ENCODE measurements at regions not wholly inside any gene's neighbourhood (a gene's known extent, or its start where the extent isn't known, plus 50 kb on each side); places are given as distances from the start of the nearest gene placed in this dataset.

DNA sequence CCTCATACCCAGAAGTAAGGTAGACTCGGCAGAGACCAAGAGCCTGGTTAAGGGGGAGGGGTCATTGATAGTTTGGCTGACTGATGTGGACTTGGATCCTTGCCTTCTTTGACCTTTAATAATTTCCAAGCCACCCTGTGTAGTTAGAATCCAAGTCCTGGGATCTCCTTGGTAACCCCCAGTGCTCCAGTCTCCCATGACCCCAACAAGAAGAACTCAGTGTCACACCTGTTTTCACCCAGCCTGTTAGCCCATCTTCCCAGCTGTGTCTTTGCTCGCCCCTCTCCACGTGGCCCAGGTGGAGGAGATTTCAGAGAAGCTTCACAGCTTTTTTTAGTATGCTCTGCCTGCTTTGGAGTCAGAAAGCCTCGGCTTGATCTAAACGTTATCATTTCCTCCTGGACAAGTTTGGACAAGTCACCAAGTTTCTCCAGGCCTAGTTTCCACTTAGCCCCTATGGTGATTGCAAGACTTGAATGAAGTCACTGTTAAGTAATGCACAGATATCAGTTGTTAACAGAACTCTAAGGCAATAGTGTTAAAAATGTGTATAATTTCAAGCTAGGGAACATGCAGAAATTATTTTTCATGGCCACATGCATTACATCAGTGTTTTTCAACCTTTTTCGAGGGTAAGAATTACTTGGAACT is 170.0 kb downstream of the TMEM38B start:
- no peak overlapping the region for H3K4me3 ChIP-seq (ENCODE audit: low read depth, poor library complexity, severe bottlenecking)
- no peak for DNase-seq (ENCODE audit: low spot score in 2 of 2)
- TF ChIP-seq POLR2A (IDR thresholded peaks at IDR 0.05) = no peak
- intact Hi-C loops (cut with DNase I; ENCODE audit: low total_unique reads) = no loop called here
- 45 to 49% methylated on average over 6 of the region's 6 CpGs for WGBS, 2 donors

DNA sequence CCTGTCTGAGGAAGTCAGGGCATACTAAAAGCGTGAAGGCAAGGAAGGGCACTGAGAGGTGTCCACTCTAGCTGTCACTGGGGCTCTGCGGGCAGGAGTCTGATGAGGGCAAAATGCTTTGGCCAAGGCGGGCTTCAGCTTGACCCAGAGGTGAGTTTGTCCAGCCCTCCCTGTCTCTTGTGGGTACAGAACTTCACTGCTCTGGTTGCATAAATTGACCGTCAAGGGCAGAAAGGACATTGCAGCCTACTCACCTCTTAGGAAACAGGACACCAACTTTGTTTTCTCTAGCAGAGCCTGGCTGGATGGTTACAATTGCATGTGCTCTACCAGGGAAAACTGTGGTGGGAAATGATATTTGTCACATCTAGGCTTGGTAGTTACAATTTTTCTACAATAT is 170.9 kb downstream of the TMEM38B start:
- DNase-seq (ENCODE audit: low spot score in 2 of 2) = no peak
- intact Hi-C loops (cut with DNase I; ENCODE audit: low total_unique reads) = no loop called here
- no peak for TF ChIP-seq POLR2A (IDR thresholded peaks at IDR 0.05)
- TF ChIP-seq, protein P1, sequence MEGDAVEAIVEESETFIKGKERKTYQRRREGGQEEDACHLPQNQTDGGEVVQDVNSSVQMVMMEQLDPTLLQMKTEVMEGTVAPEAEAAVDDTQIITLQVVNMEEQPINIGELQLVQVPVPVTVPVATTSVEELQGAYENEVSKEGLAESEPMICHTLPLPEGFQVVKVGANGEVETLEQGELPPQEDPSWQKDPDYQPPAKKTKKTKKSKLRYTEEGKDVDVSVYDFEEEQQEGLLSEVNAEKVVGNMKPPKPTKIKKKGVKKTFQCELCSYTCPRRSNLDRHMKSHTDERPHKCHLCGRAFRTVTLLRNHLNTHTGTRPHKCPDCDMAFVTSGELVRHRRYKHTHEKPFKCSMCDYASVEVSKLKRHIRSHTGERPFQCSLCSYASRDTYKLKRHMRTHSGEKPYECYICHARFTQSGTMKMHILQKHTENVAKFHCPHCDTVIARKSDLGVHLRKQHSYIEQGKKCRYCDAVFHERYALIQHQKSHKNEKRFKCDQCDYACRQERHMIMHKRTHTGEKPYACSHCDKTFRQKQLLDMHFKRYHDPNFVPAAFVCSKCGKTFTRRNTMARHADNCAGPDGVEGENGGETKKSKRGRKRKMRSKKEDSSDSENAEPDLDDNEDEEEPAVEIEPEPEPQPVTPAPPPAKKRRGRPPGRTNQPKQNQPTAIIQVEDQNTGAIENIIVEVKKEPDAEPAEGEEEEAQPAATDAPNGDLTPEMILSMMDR (IDR thresholded peaks at IDR 0.05) = no peak
- WGBS, 2 donors = 82 to 93% methylated on average over 4 of the region's 4 CpGs
- H3K4me3 ChIP-seq (ENCODE audit: low read depth, poor library complexity, severe bottlenecking) = no peak overlapping the region

DNA sequence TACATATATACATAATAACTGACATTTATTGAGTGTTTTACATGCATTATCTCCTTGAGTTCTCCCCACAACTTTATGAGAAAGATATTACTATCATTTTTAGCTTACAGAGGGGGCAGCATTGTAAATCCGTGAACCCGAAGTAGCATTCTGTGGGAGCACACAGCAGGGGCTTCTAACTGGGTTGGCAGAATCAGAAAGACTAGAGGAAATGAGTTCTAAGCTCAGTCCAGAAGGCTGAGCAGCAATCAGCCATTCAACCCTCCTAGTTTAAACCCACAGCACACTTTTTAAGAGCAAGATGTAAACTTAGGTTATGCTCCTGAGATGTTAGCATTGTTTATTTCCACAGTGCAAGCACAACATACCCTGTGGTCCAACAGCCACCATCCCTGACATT is 177.2 kb downstream of the TMEM38B start:
- TF ChIP-seq POLR2A (IDR thresholded peaks at IDR 0.05) = no peak
- TF ChIP-seq, protein P1 (IDR thresholded peaks at IDR 0.05) = no peak
- no peak overlapping the region for H3K4me3 ChIP-seq (ENCODE audit: low read depth, poor library complexity, severe bottlenecking)
- DNase-seq (ENCODE audit: low spot score in 2 of 2) = no peak
- intact Hi-C loops (cut with DNase I; ENCODE audit: low total_unique reads) = no loop called here
- 69 to 73% methylated on average over 2 of the region's 2 CpGs for WGBS, 2 donors

DNA sequence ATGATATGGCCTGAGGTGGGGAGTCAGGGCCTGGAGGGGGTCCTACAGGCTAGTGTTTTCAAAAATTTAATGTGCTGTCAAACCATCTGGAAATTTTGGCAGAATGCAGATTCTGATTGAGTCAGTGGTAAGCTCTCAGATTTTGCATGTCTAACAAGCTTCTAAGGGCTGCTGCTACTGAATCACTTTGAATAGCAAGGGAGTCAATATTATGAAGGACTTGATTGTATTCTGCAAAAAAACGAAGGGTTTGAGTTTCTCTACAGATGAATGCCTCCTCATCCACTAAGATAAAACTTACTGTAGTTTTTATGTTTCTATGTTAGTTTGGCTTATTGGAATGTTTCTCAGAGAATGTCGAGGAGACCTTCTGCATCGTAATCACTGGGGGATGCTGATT is 179.5 kb downstream of the TMEM38B start:
- WGBS, 2 donors = 66 to 70% methylated on average over 3 of the region's 3 CpGs
- intact Hi-C loops (cut with DNase I; ENCODE audit: low total_unique reads) = no loop called here

DNA sequence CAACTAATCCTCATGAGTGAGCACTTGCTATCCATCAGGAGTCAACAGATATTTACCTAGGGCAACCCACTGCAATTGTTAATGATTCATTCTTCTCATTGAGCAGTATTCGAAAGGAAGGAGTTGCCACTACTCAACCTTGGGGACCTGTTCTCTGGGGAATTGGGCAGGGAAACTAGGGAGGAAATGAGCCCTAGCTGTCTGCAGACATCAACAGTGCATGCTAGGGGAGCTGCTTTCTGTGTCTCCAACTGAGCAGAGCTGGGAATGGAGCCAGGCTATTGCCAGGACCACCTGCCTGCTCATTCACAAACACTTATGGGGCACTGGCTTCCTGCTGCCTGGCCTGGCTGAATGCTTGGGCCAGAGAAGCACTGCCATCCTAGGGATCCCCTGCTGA is 183.4 kb downstream of the TMEM38B start:
- intact Hi-C loops (cut with DNase I; ENCODE audit: low total_unique reads) = no loop called here
- 79 to 80% methylated on average over 1 of the region's 1 CpG for WGBS, 2 donors
- DNase-seq (ENCODE audit: low spot score in 2 of 2) = no peak
- TF ChIP-seq, protein P1 (IDR thresholded peaks at IDR 0.05) = no peak
- no peak for TF ChIP-seq POLR2A (IDR thresholded peaks at IDR 0.05)
- H3K4me3 ChIP-seq (ENCODE audit: low read depth, poor library complexity, severe bottlenecking) = no peak overlapping the region

More for the DNA sequence above, 179.5 kb downstream of the TMEM38B start:
- H3K4me3 ChIP-seq (ENCODE audit: low read depth, poor library complexity, severe bottlenecking) = no peak overlapping the region
- TF ChIP-seq POLR2A (IDR thresholded peaks at IDR 0.05) = no peak
- DNase-seq (ENCODE audit: low spot score in 2 of 2) = no peak

DNA sequence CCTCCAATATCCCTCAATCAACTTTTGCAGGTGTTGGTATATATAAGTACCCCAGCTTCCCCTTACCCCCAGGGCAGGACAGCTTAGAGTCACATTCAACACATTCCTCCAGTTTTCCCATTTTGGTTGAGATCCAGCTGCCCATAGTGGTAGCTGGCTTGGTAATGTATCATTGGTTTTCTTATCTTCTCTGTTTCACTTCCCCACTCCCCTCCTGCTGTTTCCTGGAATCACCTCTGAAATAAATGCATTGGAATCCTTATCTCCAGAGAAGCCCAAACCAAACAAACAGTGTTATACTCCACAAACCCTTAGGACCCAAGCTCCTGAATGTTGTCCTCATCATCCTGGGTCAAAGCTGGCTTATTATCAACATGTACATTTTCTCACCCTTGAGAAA is 184.8 kb downstream of the TMEM38B start:
- no peak for DNase-seq (ENCODE audit: low spot score in 2 of 2)
- TF ChIP-seq, protein P1 (IDR thresholded peaks at IDR 0.05) = no peak
- no peak for TF ChIP-seq POLR2A (IDR thresholded peaks at IDR 0.05)
- intact Hi-C loops (cut with DNase I; ENCODE audit: low total_unique reads) = no loop called here
- H3K4me3 ChIP-seq (ENCODE audit: low read depth, poor library complexity, severe bottlenecking) = no peak overlapping the region

DNA sequence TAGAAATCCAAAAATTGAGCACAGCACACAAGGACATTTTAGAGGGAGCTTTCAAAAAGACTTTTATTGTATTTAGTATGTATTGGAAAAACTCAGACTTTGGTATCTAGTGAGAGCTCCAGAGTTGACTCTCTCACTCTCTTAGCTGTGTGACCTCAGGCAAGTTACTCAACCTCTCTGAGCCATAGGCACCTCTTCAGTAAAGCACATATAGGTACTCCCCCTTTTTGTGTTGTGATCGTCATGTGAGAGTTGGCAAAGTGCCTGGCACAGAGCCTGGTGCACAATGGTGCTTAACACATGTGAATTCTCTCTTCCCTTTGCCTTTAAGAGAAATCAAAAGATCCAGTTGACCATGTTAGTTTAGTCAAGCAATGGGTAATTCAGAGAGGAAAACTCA is 186.2 kb downstream of the TMEM38B start:
- TF ChIP-seq, protein P1 (IDR thresholded peaks at IDR 0.05) = no peak
- no peak for TF ChIP-seq POLR2A (IDR thresholded peaks at IDR 0.05)
- intact Hi-C loops (cut with DNase I; ENCODE audit: low total_unique reads) = no loop called here
- 11 to 33% methylated on average over 1 of the region's 1 CpG for WGBS, 2 donors
- H3K4me3 ChIP-seq (ENCODE audit: low read depth, poor library complexity, severe bottlenecking) = no peak overlapping the region
- DNase-seq (ENCODE audit: low spot score in 2 of 2) = no peak

All from lower leg skin (tissue), 4 donors.